Naive B cell (primary cell): ENCODE measurements at regions not wholly inside any gene's neighbourhood (a gene's known extent, or its start where the extent isn't known, plus 50 kb on each side); places are given as distances from the start of the nearest gene placed in this dataset.

ENCODE experiments used
- ATAC-seq, 2 donors: fragments of 150-1000 bp; cut with Tn5 transposase; 2 replicates each; pipeline ENCODE4 v1.10.0; 2021; ENCODE audit warnings: low read depth in 2 of 2, mild to moderate bottlenecking in 2 of 2, moderate library complexity in 2 of 2
- DNase-seq: peaks from one replicate; pipeline ENCODE4 v3.0.0; 2022
- H3K27ac Mint-ChIP-seq, 6 donors: one replicate each; pipeline ENCODE4 v1.8.0; 2020 to 2022; ENCODE audit warnings: mild to moderate bottlenecking in 6 of 6, mixed read lengths in 6 of 6, moderate library complexity in 5 of 6, inconsistent platforms in 2 of 6
- H3K27me3 Mint-ChIP-seq, 3 donors: one replicate each; pipeline ENCODE4 v1.8.0; 2021 to 2022; ENCODE audit warnings: mixed read lengths in 3 of 3, mild to moderate bottlenecking in 1 of 3
- H3K36me3 Mint-ChIP-seq, 2 donors: one replicate each; pipeline ENCODE4 v1.8.0; 2020 to 2022; ENCODE audit warnings: mixed read lengths in 2 of 2, inconsistent platforms in 1 of 2, mild to moderate bottlenecking in 1 of 2
- H3K4me1 Mint-ChIP-seq, 3 donors: one replicate each; pipeline ENCODE4 v1.8.0; 2020 to 2022; ENCODE audit warnings: mixed read lengths in 3 of 3, inconsistent platforms in 1 of 3, mild to moderate bottlenecking in 1 of 3, moderate library complexity in 1 of 3
- H3K4me3 Mint-ChIP-seq, 8 donors: one replicate each; pipeline ENCODE4 v1.8.0; 2020 to 2022; ENCODE audit warnings: mild to moderate bottlenecking in 8 of 8, mixed read lengths in 8 of 8, moderate library complexity in 8 of 8, inconsistent platforms in 2 of 8
- H3K9me3 Mint-ChIP-seq, 7 donors: one replicate each; pipeline ENCODE4 v1.8.0; 2020 to 2022; ENCODE audit warnings: mixed read lengths in 7 of 7, mild to moderate bottlenecking in 5 of 7, inconsistent platforms in 2 of 7, moderate library complexity in 1 of 7

DNA sequence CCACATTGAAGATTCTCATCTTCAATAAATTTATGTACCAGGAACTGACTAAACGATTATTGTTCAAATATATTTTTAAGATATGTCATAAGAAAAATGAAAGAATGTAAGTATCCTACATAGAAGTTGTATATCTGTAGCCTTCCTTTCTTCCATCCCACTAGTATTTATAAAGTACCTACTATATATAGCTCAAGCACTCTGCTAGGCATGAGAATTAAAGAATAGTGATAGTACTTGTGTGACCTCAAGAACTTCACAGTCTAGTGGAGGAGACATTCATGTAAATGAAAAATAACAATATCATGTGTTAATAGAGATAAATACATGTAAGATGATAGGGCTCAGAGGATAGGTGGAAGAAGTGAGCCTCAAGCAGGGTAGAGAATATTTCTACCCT lies 201.0 kb upstream of the HMHB1 start:
- Mint-ChIP-seq H3K36me3 (peaks cover 0 to 8% of the 10 kb centered on the region in 2 donors), H3K4me1 (peaks cover 0 to 7% (median 2%) of the 10 kb centered on the region in 3 donors), H3K27me3 (no peaks in the 10 kb centered on the region), H3K9me3 (peaks cover 4 to 22% (median 8%) of the 10 kb centered on the region in 7 donors), H3K4me3 (no peak overlapping the region), H3K27ac (peak overlapping the region in 1 of 6 donors; percentile 1)
- DNase-seq (no peak), ATAC-seq (no peak)

GRCh38 chr5:143606043-143606752 lies 202.7 kb upstream of the NR3C1 start:
- H3K4me3 Mint-ChIP-seq, result peak overlapping the region in 2 of 8 donors; percentile 20 to 61
- H3K27ac Mint-ChIP-seq, result peak overlapping the region in 2 of 6 donors; percentile 2 to 38
- no peak for ATAC-seq
- H3K27me3 Mint-ChIP-seq, result no peaks in the 10 kb centered on the region
- peaks cover 4 to 22% (median 11%) of the 10 kb centered on the region in 7 donors for H3K9me3 Mint-ChIP-seq
- H3K4me1 Mint-ChIP-seq, result peaks cover 17 to 23% (median 22%) of the 10 kb centered on the region in 3 donors
- DNase-seq, result no peak
- peaks cover 0 to 8% of the 10 kb centered on the region in 2 donors for H3K36me3 Mint-ChIP-seq

- DNase-seq, result peak; percentile 28
- Mint-ChIP-seq H3K4me3 (peak overlapping the region in 6 of 8 donors; percentile 10 to 78 (median 48)), H3K4me1 (peaks cover 17 to 23% (median 22%) of the 10 kb centered on the region in 3 donors), H3K36me3 (peaks cover 0 to 8% of the 10 kb centered on the region in 2 donors), H3K27ac (peak overlapping the region in 3 of 6 donors; percentile 2 to 44 (median 38)), H3K9me3 (peaks cover 4 to 22% (median 11%) of the 10 kb centered on the region in 7 donors), H3K27me3 (no peaks in the 10 kb centered on the region)
- peak; percentile 73 to 77 for ATAC-seq
Measured at GRCh38 chr5:143605403-143606005, 202.0 kb upstream of the NR3C1 start.

GRCh38 chr5:143601917-143602333 lies 198.4 kb upstream of the NR3C1 start:
- Mint-ChIP-seq H3K27ac (no peak overlapping the region), H3K36me3 (no peaks in the 10 kb centered on the region), H3K4me3 (no peak overlapping the region), H3K4me1 (peaks cover 17 to 23% (median 22%) of the 10 kb centered on the region in 3 donors), H3K9me3 (peaks cover 0 to 7% (median 0%) of the 10 kb centered on the region in 7 donors), H3K27me3 (no peaks in the 10 kb centered on the region)
- no peak for DNase-seq
- ATAC-seq, result no peak

DNA sequence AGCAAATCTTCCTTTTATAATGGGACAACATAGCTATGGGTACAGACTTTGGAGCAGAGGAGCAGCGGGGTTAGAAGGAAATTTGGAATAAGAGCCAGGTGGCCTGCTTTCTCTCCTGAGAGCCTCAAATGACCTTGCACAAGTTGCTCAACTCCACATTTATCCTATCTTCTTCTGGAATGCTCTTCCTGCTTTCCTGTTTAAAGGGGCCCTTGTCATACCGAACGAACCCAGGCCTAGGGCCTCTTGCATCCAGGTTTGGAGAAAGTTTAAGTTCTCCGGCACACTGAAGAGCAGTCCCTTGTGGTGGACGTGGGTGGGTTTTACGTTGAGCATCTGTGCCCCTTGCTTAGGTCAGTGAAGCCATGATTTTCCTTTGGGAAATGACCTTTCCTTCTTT lies 197.9 kb upstream of the NR3C1 start:
- Mint-ChIP-seq H3K4me3 (no peak overlapping the region), H3K36me3 (no peaks in the 10 kb centered on the region), H3K27me3 (no peaks in the 10 kb centered on the region), H3K4me1 (peaks cover 17 to 23% (median 22%) of the 10 kb centered on the region in 3 donors), H3K9me3 (peaks cover 0 to 7% (median 0%) of the 10 kb centered on the region in 7 donors), H3K27ac (no peak overlapping the region)
- DNase-seq, result no peak
- no peak for ATAC-seq

GRCh38 chr5:143600396-143601075 lies 197.1 kb upstream of the NR3C1 start:
- ATAC-seq, result no peak
- Mint-ChIP-seq H3K4me3 (peak overlapping the region in 1 of 8 donors; percentile 21), H3K9me3 (peaks cover 0 to 7% (median 0%) of the 10 kb centered on the region in 7 donors), H3K27ac (no peak overlapping the region), H3K4me1 (peaks cover 13 to 16% (median 16%) of the 10 kb centered on the region in 3 donors), H3K27me3 (no peaks in the 10 kb centered on the region), H3K36me3 (no peaks in the 10 kb centered on the region)
- DNase-seq, result no peak

DNA sequence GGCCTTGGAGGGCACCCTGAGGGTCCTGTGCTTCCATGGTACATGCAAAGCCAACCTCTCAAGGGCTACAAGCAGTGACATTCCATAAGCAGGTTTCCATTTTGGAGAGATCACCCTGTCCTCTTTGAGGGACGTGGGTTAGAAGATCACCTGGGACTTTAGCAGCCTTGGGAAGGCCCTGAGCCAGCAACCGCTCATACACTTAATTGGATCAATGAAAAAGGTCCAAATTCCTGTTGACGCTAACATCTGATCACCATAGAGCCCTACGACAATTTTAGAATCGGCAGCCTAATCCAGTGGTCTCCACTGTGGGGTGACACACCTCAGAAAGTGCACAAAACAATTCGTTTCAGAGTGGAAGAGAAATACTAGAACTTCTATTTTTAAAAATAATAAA lies 196.0 kb upstream of the NR3C1 start:
- ATAC-seq (no peak), DNase-seq (no peak)
- Mint-ChIP-seq H3K4me1 (peaks cover 4 to 6% (median 6%) of the 10 kb centered on the region in 3 donors), H3K27me3 (no peaks in the 10 kb centered on the region), H3K36me3 (no peaks in the 10 kb centered on the region), H3K27ac (peak overlapping the region in 1 of 6 donors; percentile 61), H3K9me3 (peaks cover 0 to 7% (median 0%) of the 10 kb centered on the region in 7 donors), H3K4me3 (no peak overlapping the region)

GRCh38 chr5:143596824-143597223 lies 193.3 kb upstream of the NR3C1 start:
- DNase-seq (no peak), ATAC-seq (no peak)
- Mint-ChIP-seq H3K9me3 (peaks cover 0 to 5% (median 0%) of the 10 kb centered on the region in 7 donors), H3K4me1 (peaks cover 18 to 21% (median 19%) of the 10 kb centered on the region in 3 donors), H3K27me3 (no peaks in the 10 kb centered on the region), H3K36me3 (no peaks in the 10 kb centered on the region), H3K27ac (no peak overlapping the region), H3K4me3 (no peak overlapping the region)

- Mint-ChIP-seq H3K4me1 (peaks cover 18 to 21% (median 19%) of the 10 kb centered on the region in 3 donors), H3K36me3 (no peaks in the 10 kb centered on the region), H3K27ac (no peak overlapping the region), H3K9me3 (peaks cover 0 to 5% (median 0%) of the 10 kb centered on the region in 7 donors), H3K27me3 (no peaks in the 10 kb centered on the region), H3K4me3 (no peak overlapping the region)
- ATAC-seq (no peak), DNase-seq (no peak)
Measured at GRCh38 chr5:143594902-143595818, 191.7 kb upstream of the NR3C1 start.

DNA sequence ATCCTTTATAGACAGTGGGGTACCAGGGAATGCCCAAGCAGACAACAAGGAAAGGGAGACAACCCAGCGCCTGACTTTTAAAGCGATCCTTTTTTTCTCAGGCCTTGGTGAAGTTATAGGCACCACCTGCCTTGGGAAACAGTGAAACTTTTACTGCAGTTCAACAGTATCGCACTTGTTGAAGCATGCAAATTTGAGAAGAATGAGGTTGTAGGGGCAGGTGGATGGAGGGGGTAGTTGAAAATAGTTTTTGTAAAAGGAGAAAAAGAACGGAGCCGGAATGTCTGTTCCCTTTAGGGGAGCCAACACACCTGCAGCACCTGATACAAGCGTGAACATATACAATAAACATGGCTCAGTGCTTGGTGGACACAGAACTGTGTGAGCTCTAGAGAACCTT lies 190.2 kb upstream of the NR3C1 start:
- H3K9me3 Mint-ChIP-seq, result peaks cover 0 to 5% (median 0%) of the 10 kb centered on the region in 7 donors
- ATAC-seq (no peak), DNase-seq (no peak)
- H3K4me1 Mint-ChIP-seq, result peaks cover 18 to 26% (median 24%) of the 10 kb centered on the region in 3 donors
- peak overlapping the region in 2 of 6 donors; percentile 10 to 20 for H3K27ac Mint-ChIP-seq
- no peaks in the 10 kb centered on the region for H3K36me3 Mint-ChIP-seq
- H3K27me3 Mint-ChIP-seq, result no peaks in the 10 kb centered on the region
- no peak overlapping the region for H3K4me3 Mint-ChIP-seq

GRCh38 chr5:143592648-143593047 lies 189.2 kb upstream of the NR3C1 start:
- peaks cover 0 to 2% (median 0%) of the 10 kb centered on the region in 7 donors for H3K9me3 Mint-ChIP-seq
- no peaks in the 10 kb centered on the region for H3K36me3 Mint-ChIP-seq
- peak overlapping the region in 1 of 6 donors; percentile 42 for H3K27ac Mint-ChIP-seq
- no peaks in the 10 kb centered on the region for H3K27me3 Mint-ChIP-seq
- ATAC-seq, result peak; percentile 45 to 60
- H3K4me1 Mint-ChIP-seq, result peaks cover 21 to 32% (median 26%) of the 10 kb centered on the region in 3 donors
- no peak for DNase-seq
- peak overlapping the region in 1 of 8 donors; percentile 51 for H3K4me3 Mint-ChIP-seq

DNA sequence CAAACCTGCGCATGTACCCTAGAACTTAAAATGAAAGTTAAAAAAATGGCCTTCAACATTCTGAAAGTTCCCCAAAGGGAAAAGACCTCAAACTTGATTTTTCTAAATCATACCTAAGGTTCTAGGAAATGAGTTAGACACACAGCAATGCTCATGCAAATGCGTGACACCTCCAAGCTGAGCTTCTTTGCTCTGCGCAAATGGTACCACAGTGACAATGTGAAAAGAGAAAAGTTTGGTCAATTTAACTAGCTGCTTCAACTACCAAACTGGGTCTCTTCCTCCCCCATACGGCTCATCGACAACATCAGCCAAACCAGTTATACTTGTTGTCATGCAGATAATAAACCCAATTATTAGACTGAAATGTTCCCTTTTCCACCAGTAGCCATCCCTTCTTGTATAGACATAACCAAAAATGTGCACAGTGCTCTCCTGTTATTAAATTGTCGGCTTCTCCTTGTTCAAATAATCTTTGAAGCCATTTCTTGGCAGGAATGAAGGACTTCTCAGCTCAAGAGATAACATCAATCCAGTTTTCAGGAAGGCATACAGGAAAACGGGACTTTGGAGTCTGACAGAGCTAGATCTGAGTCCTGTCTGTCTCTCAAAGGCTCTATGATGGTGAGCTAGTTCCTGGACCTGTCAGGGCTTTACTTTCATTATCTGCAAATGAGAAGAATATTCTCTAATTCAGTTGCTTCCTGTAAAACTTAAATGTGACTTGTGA lies 185.6 kb upstream of the NR3C1 start:
- no peak overlapping the region for H3K27ac Mint-ChIP-seq
- DNase-seq (no peak), ATAC-seq (no peak)
- H3K36me3 Mint-ChIP-seq, result no peaks in the 10 kb centered on the region
- no peak overlapping the region for H3K4me3 Mint-ChIP-seq
- peaks cover 18 to 37% (median 29%) of the 10 kb centered on the region in 3 donors for H3K4me1 Mint-ChIP-seq
- no peaks in the 10 kb centered on the region for H3K27me3 Mint-ChIP-seq
- no peaks in the 10 kb centered on the region for H3K9me3 Mint-ChIP-seq
